ENCODE measurements at regions not wholly inside any gene's neighbourhood (a gene's known extent, or its start where the extent isn't known, plus 50 kb on each side); places are given as distances from the start of the nearest gene placed in this dataset.

DNA sequence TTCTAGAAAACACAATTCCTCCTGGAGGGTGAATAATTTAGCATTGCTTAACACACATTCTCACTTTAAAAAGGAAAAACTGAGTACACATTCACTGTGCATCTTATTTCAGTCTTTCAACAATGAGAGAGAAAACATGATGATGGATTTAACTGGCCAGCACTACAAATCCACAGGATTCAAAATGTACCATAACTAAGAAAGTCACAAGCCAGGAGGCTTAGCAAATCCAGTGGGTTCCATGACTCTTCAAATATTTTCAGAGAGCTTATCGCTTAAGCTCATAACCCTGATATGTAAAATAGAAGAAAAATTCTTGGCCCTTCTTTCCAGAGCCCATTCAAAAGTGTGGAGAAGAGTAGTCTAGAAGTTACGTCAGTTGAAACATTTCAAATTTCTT, 820.3 kb downstream of the LTN1 start:
- in situ Hi-C loops (cut with MboI) (no loop called here), intact Hi-C loops (cut with micrococcal nuclease) (no loop called here)
- Histone ChIP-seq H4K20me1 (replicated peaks; ENCODE audit: control insufficient read depth, insufficient read depth, low read length) (no peaks in the 10 kb centered on the region), H3K9me3 (replicated peaks; ENCODE audit: control insufficient read depth, insufficient read depth, low read depth, low read length) (no peaks in the 10 kb centered on the region), H3K9me1 (ENCODE audit: control insufficient read depth, insufficient read depth, low read length) (no peaks in the 10 kb centered on the region), H3K36me3 (ENCODE audit: control insufficient read depth, insufficient read depth, low read length) (no peaks in the 10 kb centered on the region), H3K4me1 (replicated peaks in 1 of 2; ENCODE audit: control insufficient read depth in 2 of 2, insufficient read depth in 2 of 2, low read length in 2 of 2) (no peaks in the 10 kb centered on the region), H3K27ac (ENCODE audit: extremely low read depth, low read depth, low read length) (no peak overlapping the region), H3K4me3 (no peak overlapping the region), H3K4me2 (ENCODE audit: insufficient read depth, low read length) (no peak overlapping the region), H2AFZ (ENCODE audit: low read depth, low read length) (no peak overlapping the region), H3K9ac (ENCODE audit: insufficient read depth in 1 of 2, low read depth in 2 of 2, low read length in 2 of 2) (no peak overlapping the region), H3K27me3 (ENCODE audit: control insufficient read depth in 2 of 2, insufficient read depth in 2 of 2, low read length in 2 of 2) (no peaks in the 10 kb centered on the region), H3K79me2 (ENCODE audit: control insufficient read depth, insufficient read depth, low read length) (no peaks in the 10 kb centered on the region)
- BruUV-seq (replicated peaks) = no TSS peak
- CTCF ChIA-PET (ENCODE audit: low intra/inter-chr PET ratio) = no interaction called here
- no peak for FAIRE-seq
- POLR2A ChIA-PET = no interaction called here
- ATAC-seq = no peak
- WGBS (ENCODE audit: insufficient coverage, low coverage, missing lambda C conversion rate) = 2% methylated on average over 2 of the region's 2 CpGs
- TF ChIP-seq MYC (IDR thresholded peaks at IDR 0.05; ENCODE audit: low read depth, low read length) (no peak), MYC (CRISPR knock-in tag; IDR thresholded peaks at IDR 0.05; ENCODE audit: borderline replicate concordance, low read depth) (no peak), TSC22D4 (tag; IDR thresholded peaks at IDR 0.05) (no peak), ZNF778 (CRISPR knock-in tag; IDR thresholded peaks at IDR 0.05) (no peak), PPARD (CRISPR knock-in tag; IDR thresholded peaks at IDR 0.05) (no peak), BHLHE40 (IDR thresholded peaks at IDR 0.05; ENCODE audit: low read length) (no peak)
- TF ChIP-seq, protein P1, sequence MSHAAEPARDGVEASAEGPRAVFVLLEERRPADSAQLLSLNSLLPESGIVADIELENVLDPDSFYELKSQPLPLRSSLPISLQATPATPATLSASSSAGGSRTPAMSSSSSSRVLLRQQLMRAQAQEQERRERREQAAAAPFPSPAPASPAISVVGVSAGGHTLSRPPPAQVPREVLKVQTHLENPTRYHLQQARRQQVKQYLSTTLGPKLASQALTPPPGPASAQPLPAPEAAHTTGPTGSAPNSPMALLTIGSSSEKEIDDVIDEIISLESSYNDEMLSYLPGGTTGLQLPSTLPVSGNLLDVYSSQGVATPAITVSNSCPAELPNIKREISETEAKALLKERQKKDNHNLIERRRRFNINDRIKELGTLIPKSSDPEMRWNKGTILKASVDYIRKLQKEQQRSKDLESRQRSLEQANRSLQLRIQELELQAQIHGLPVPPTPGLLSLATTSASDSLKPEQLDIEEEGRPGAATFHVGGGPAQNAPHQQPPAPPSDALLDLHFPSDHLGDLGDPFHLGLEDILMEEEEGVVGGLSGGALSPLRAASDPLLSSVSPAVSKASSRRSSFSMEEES (CRISPR knock-in tag; IDR thresholded peaks at IDR 0.05) = no peak
- TF ChIP-seq, protein P2, sequence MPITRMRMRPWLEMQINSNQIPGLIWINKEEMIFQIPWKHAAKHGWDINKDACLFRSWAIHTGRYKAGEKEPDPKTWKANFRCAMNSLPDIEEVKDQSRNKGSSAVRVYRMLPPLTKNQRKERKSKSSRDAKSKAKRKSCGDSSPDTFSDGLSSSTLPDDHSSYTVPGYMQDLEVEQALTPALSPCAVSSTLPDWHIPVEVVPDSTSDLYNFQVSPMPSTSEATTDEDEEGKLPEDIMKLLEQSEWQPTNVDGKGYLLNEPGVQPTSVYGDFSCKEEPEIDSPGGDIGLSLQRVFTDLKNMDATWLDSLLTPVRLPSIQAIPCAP (CRISPR knock-in tag; IDR thresholded peaks at IDR 0.05; ENCODE audit: borderline replicate concordance) = no peak
- DNase-seq (ENCODE audit: extremely low read depth in 1 of 4, low spot score in 3 of 4) = no peak
